ENCODE measurements at regions not wholly inside any gene's neighbourhood (a gene's known extent, or its start where the extent isn't known, plus 50 kb on each side); places are given as distances from the start of the nearest gene placed in this dataset.
A peak's percentile ranks its signal among the peaks of the same experiment; 100 is the strongest.

DNA sequence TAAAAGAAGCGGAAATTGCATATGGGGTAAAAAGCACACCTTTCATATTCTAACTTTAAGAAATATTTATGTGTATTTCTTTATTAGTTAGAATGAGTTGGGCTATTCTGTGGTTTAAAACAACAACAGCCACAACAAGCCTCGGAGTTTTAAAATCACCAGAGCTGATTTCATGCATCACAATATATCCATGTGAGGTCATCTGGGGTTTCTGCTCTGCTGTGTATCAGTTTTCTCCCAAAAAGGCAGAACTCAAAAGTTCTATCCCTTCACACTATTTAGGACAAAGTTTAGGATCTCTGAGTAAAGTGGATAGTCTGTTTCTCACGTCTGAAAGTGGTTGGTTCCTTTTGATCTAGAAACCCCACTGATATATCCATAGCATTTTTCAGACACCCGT, 601.5 kb upstream of the GCFC2 start:
- no peak for DNase-seq

DNA sequence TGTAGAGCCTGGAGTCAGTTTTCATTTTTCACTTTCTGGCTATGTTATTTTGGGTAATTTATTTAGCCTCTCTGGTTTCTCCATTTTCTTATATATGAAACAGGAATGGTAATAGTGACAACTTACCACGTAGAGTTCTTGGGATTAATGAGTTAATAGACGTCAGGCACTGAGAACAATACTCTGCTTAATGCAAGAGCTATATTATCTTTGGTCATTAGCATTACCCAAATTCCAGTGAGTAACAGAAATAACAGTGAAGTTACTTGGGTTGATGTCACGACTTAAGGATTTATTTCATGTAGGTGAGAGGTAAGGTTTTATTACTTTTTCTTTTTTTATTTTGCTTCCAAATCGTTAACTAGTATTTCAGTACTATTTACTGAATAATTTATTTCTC, 601.0 kb upstream of the GCFC2 start:
- DNase-seq = no peak

DNA sequence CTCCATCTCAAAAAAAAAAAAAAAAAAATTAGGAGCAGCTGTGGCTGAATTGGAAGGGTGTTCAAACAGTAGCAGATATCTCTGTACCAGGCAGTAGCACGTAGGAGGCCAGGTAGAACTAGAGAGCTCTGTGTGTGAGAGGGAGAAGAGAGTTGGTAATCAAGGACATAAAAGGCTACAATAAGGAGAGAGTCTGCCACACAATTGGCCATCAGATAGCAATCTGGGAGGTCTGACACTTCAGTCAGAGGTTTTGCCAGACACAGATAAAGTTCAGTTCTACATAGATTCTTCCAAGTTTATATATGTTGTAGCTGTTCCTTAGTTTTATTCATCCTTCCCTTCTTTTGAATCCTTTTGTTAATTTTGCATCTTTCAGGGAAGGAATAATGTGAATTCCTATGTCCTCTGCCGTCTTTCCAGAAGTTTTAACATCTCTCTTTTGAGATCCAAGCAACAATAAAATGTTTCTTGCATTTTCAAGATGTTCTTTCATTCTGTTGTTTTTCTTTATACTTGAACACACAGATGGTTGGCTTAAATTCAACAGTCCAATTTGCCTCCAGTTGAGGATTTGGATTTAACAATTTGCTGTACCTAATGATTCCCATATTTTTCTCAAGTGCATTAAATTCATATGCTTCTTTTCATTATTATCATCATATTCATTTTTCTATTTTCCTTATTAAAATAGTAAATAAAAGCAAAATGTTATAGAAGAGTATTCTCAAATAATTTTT, 600.3 kb upstream of the GCFC2 start:
- DNase-seq = no peak

DNA sequence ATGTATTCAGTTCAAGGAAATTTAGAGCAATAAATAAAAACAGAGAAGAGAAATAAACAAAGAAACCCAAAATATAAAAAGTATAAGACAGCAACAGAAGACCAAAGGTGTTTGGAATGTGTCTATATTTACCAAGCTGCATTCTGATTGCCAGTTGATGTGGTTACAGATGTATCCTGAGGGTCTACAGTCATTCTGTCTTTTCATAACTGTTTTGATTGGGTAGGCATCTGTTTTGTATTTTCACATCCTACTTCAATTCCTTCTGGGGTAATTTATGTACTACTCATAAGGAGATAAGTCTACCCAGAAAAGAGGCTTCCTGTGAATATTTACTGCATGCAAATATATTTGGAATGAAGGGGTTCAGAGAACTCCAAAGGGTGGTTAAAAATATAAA, 596.8 kb upstream of the GCFC2 start:
- no peak for DNase-seq

DNA sequence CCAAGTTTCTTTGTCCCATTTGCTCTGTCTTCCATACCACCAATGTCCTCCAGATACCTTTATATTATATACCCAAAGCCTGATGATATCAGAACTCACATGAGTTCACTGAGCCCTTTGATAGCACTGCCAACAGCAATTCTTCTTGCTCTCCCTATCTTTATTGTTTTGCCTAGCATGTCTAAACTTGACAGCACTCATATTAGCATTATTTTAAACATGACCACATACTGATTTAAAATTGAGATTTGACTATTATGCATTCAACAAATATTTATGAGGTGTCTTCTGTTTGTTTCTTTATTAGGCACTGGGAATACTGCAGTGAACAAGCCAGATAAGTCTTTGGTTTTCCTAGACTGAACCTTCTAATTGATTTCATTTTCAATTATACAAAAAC, 587.3 kb upstream of the GCFC2 start:
- peak; percentile 71 to 80 for DNase-seq

DNA sequence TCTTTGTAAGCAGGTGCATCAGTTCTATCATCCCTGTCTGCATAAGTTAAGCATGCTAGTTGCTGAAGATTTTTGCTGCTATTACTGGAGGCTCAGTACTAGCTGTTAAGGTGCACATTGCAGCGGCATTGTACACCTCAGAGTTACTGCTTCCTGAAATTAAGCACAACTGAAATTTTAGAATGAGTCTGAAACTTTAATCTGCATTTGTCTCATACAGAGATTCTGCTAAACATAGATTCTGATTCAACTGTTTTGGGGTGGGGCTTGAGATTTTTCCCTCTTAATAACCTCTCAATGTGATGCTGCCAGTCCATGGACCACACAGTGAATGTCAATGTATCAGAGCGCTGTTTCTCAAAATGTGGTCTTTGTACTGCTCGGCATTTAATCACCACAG, 585.7 kb upstream of the GCFC2 start:
- DNase-seq = no peak

DNA sequence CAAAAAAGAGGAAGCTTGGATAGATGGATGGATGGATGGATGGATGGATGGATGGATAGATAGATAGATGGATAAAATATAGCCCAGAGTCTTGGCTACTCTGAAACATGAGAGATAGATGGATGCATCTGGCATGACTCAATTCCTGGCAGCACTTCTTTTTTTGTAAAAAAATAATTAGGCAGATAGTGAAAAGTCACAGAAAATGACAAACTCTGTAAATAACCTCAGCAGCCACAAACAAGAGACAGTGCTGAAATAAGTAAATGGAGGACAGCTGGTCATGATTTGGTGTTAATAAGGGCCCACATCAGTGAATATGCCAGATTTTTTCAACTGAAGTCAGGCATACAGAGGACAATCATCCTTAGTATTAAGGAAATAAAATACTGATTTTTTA, 585.0 kb upstream of the GCFC2 start:
- DNase-seq = no peak

DNA sequence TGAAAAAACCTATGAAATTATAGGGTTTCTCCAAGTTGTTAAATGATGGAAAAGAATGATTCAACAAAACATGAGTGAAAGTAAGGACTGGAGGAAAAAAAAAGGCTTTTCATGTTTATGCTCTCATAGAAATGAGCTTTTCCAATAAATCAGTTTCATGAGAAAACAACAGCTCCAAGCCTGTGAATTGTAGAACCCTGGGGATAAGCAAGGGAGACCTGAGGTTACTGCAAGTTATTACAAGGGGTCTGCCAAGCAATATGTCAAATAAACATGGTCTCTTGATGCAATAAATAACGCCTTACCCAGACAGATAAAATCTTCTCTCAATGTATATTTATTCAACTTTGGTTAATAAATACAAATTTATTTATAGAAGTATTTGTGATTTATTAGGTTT, 577.9 kb upstream of the GCFC2 start:
- DNase-seq = no peak

DNA sequence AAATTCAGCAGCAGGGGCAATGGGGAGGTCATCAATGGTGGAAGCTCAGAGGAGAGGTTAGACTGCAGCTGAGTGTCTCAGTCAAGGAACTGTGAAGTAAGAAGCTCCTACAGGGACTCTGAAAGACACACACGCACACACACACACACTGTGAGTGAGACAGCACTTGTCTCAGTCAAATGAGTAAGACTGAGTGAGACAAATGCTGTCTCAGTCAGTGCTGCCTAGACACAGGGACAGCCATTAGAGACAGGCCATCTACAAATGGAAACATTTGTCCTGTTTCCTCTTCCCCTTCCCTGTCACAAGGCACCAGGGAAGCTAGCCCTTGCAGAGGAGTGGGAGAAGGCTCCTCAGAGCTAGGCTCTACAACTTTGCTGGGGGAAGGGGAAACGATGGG, 577.4 kb upstream of the GCFC2 start:
- DNase-seq = no peak

DNA sequence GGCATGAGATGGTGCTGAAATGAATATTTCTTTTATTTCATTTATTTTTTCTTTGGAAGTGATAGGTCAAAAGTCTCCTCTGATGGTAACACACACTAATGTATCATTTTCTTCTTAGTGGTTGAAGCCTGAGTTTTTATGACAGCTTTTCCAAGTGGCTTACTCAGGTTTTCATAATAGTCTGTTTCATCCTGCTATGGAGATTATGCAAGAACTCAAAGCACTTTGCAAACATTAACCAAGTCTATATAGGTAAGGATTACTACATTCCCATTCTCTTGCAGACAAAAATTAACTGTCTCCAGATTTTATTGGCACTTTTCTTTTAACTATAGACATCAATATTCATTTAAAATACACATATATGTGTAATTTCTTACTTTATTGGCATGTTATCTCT, 572.6 kb upstream of the GCFC2 start:
- no peak for DNase-seq

DNA sequence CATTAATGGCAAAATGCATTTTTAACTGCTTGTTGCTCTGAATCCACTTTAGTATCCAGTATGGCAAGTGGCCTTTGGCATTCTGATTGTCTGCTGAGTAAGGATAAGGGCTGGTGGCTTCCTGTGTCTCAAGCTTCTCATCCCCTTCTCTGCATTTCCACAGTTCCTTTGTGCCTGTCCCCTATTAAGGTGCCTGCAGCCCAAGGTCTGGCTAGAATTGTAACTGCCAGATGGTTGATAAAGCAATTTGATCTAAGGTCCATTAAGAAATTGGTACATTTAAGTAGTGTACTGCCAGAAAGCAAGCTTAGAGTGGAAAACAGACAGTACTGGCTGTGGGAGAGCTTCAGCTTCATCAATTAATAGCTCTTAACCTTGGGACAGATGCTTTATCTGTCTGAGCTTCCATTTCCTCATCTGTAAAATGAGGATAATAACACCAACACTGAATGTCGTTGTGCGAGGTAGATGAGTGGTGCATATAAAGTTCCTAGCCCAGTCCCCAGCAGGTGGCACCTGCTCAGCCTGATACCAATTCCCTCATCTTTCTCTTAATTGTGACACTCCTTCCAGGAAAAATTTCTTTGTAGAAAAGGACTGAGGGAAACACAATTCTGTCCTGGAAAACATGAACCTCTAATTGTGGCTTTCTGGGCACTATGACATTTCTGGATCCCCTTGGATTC, 570.6 kb upstream of the GCFC2 start:
- DNase-seq = peak in 1 of 2 experiments; percentile 3

DNA sequence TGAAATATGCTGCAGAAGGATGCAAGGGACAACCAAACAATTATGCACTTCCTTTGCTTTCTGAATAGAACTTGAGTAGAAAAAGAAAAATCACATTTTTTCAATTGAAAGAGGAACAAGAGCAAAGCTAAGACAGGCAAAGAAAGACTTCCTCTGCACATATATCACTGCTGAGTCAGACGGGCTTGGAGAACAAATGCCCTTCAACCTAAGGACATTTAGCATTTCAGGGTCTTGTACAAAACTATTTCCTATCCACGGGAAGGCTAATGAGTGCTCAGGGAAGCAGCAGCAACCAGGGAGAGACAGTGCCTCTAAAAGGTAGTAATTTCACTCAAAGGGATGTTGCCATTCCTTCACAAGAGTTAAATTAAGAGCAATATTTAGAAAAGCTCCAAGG, 570.0 kb upstream of the GCFC2 start:
- no peak for DNase-seq

DNA sequence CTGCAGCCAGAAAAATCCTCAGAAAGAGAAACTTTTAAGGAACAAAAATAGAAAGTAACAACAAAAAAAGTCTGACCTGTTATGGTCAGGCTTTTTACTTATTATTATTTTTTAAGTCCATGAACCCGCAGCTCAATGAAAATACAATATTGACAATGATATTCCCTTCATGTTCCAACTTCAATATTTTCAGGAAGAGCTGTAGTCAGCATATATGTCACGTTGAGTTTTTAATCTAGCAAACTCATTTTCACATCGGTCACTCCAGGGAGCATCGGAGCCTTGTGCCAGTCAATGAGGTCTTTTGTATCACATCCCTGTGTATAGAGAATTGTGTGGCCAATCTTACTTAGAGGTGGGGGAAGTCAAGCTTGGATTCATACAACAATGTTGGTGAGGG, 568.4 kb upstream of the GCFC2 start:
- no peak for DNase-seq

DNA sequence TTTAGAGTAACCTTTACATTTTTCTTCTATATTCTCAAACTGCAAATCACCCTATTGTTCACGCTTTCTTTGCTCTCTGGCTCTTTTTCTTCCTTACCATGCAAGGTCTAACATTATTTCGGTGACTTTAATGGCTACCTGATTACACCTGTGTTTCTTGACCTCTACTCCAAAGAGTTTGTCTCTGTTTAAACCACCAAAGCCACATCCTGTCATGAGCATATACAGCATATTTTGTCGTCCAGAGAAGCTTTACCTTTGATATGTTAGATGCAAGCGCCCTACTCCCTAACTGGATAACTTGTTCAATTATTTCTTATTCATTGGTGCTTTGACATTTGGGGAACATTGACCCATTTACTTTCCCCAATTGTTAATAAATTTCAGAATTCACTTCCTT, 565.1 kb upstream of the GCFC2 start:
- no peak for DNase-seq

DNA sequence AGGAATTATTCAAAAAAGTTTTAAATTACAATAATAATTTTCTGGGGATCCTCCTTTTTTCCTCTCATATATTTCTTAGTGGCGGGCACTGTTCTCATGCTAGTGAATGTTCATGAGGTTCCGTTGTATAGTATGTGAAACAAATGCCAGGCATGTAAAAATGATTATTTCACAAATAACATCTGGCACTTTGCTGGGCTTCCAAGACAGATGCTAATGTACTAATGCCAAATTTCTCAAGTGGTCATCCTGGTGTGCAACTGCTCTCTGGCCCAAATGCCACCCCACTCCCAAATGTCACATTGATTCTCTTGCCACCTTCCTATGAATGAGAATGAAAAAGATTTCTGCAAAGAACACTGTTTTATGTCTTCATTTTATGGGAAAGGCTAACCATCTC, 564.0 kb upstream of the GCFC2 start:
- DNase-seq = no peak

DNA sequence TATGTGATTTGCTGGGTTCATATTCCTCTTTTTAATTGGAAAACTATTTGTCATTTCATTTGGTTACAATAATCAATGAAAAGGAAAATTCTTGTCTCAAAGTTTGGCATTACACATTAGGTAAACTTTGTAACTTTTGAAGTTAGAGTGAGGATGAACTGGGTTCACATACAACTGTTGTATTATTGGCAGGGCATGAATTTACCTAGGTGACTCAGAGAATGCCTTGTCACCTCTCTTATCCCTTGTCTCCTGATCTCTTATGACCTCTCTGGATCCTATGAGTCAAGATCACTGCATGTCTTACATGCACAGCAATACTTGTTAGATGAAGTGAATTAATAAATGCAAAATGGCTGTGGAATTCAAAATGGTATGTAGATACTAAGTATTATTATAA, 563.4 kb upstream of the GCFC2 start:
- DNase-seq = no peak

DNA sequence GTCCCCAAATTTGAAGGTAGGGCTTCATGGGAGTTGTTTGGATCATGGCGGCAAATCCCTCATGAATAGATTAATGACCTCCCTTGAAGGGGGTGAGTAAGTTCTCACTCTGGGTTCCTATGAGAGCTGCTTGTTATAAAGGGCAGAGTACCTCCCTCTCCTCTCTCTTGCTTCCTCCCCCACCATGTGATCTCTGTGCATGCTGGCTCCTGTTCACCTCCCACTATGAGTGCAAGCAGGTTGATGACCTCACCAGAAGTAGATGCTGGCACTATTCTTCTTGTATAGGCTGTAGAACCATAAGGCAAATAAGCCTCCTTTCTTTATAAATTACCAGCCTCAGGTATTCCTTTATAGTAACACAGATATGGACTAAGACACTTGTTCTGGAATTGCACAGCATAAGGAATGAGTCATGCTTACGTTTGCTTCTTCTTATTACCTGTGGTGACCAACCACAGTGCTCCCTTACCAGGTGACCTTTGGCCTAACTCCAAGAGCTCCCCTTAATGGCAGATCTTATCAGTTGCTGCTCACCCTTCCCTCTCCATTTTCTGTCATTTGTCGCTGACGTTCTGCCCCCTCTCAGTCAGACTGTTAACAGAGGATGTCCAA, 559.5 kb upstream of the GCFC2 start:
- DNase-seq = no peak

DNA sequence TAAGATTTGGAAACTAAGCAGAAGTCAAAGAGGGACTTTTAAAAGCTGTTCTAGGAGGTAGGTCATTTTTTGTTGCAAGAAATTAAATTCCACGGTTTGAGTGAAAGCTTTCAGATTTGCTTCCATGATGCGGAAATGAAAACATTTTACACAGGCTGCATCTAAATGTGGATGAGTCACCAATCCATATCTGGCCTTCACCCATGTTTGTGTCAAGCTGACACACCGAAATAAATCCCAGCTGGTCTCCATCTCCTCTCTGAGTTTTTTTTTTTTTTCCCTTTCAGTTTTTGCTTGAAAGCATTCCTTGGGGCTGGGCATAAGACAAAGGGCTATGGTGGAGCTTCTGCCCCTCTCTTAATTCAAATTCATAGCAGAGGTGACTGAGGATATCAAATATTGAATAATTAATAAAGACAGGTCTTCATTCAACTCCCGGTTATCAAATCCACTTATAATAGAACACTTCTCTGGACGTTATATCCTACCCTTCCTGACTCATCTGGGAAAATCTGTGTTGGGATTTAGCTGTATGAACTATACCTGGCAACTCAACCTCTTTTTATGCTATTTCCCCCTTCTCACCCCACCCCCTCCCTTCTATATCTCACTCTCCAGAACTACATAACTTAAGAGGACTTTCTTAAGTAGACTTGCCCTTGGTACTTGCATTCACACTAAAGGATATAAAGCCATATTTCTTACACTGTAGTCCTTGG, 558.3 kb upstream of the GCFC2 start:
- no peak for DNase-seq

DNA sequence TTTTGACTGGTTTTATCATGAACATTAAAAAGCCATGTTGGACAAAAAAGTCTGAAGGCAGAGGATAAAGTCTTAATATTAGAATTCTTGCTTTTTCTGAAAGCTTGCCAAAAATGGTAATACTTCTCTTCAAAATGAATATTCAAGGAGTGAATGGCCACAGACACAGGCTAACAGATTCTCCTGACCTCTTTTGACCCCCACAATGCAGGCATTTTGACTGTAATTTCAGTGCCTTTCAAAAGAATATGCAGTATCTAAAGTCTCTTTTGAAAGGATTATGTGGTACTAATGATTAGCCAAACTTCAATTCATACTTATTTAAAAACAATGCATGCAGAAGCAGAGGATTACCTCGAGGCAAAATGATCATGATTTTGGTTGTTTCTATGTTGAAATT, 557.8 kb upstream of the GCFC2 start:
- DNase-seq = no peak

DNA sequence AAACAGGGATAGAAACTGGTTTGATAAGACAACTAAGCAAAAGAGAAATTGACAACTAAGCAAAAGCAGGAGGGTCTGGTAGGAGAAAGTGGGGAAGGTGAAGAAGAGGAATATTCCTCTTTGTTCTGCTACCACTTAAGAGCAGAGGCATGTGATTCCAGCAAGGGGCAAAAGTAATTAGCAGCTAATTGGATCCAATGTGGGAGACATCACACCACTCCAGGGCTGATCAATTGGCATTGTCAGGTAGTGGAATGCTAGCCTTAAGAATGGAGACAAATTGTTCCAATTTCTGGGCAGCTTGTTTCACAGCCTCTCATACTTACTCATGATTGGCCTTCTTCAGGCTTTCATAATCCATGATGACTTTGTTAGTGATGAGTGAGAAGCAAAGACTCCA, 547.1 kb upstream of the GCFC2 start:
- no peak for DNase-seq

DNA sequence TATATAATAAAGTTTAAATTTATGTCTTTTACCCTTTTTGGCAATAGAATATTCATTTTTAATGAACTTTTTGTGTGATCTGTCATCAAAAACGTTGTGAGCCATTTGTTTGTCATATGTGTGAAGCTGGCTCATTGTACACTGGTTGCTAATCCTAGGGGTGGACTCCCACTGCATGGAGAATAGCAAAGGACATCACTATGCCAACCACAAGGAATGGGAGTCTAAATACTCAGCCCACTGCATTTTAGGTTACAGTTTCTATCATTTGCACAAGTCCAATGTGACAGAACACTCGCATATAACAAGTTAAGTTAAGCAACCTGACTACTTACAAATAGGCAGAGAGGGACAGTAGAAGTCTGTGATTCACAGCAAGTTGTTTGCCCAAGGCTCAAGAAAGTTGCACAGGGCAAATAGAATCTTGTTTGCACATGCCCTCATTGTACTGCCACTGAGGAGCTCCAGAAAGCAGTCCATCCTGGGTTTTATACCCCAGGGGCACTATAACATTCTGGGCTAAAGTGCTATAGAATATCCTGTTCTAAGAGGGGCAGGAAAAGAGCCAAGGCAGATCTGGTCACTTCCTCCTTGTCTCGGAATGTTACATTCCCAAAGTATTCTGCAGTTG, 545.9 kb upstream of the GCFC2 start:
- no peak for DNase-seq

DNA sequence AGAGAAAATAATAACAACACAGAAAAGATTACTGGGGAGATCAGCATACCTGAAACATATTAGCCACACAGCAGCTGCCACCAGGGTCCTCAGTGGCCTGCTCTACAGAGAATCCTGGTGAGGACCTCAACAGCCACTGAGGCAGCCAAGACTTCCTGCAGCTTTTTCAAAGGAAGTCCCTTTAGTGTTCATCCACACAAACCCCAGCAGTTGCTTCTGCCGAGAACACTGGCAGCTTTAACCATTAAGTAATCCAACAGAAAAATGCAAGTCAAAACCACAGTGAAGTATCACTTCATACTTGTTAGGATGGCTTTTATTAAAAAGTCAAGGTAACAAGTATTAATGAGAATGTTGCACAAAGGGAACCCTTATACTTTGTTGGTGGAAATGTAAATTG, 542.0 kb upstream of the GCFC2 start:
- no peak for DNase-seq

DNA sequence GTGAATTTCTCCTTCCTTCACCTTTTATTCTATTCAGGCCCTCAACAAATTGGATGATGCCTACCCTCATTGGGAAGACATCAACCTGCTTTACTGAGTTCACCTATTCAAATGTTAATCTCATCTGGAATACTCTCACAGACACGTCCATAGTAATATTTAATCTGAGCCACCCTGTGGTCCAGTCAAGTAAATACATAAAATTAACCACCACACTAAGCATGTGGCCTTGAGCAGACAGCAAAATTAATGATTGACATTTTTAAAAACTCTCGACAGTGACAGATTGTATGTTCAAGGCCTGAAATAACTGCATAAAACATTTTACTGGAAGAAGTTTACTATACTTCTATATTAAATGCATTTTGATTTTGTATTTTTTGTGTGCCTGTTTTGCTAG, 540.6 kb upstream of the GCFC2 start:
- no peak for DNase-seq

Measured in NCI-H526 (cell line).